ENCODE measurements at regions not wholly inside any gene's neighbourhood (a gene's known extent, or its start where the extent isn't known, plus 50 kb on each side); places are given as distances from the start of the nearest gene placed in this dataset.

DNA sequence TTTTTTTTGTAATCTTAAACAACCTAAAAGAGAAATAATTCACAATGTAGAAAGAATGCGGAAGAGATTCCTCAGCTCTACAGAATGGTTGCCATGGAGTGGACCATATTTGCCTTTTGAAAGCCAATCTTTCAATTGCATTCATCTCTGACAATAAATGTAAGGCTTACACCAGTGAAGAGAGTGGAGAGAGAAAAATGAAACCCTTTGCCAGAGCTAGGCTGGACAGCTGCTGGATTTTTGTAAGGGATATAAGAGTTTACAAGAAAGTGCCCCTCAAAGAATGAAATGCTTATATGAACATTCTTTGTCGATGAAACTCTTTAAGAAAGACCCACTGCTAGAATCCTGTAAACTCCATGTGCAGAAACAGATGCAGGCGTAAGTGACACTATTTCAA is 66.0 kb upstream of the FAT1 start:
- TF ChIP-seq TARDBP (IDR thresholded peaks at IDR 0.05) (no peak), SP1 (IDR thresholded peaks at IDR 0.05) (no peak), FOXK2 (IDR thresholded peaks at IDR 0.05) (no peak), LEF1 (IDR thresholded peaks at IDR 0.05; ENCODE audit: borderline replicate concordance) (no peak), ELF4 (IDR thresholded peaks at IDR 0.05) (no peak), ARNT (IDR thresholded peaks at IDR 0.05) (no peak), ZNF384 (IDR thresholded peaks at IDR 0.05) (no peak), NFRKB (IDR thresholded peaks at IDR 0.05) (no peak), CTBP1 (IDR thresholded peaks at IDR 0.05; ENCODE audit: borderline replicate concordance) (no peak), FOXA1 (IDR thresholded peaks at IDR 0.05) (no peak), BHLHE40 (IDR thresholded peaks at IDR 0.05; ENCODE audit: borderline replicate concordance) (no peak)
- TF ChIP-seq, protein P1, sequence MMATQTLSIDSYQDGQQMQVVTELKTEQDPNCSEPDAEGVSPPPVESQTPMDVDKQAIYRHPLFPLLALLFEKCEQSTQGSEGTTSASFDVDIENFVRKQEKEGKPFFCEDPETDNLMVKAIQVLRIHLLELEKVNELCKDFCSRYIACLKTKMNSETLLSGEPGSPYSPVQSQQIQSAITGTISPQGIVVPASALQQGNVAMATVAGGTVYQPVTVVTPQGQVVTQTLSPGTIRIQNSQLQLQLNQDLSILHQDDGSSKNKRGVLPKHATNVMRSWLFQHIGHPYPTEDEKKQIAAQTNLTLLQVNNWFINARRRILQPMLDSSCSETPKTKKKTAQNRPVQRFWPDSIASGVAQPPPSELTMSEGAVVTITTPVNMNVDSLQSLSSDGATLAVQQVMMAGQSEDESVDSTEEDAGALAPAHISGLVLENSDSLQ (IDR thresholded peaks at IDR 0.05), result no peak
